Anterior cingulate cortex (tissue), 58 donors: ENCODE measurements at regions not wholly inside any gene's neighbourhood (a gene's known extent, or its start where the extent isn't known, plus 50 kb on each side); places are given as distances from the start of the nearest gene placed in this dataset.
"Not testable (repeated sequence)": the region's sequence is repeated elsewhere in the genome, so short reads cannot be mapped to it uniquely, and the experiment has no call there.

Experiments
- DNase-seq, 58 donors: peaks; one replicate each; lab custom pipeline; 2025; lab: John Stamatoyannopoulos, UW

DNA sequence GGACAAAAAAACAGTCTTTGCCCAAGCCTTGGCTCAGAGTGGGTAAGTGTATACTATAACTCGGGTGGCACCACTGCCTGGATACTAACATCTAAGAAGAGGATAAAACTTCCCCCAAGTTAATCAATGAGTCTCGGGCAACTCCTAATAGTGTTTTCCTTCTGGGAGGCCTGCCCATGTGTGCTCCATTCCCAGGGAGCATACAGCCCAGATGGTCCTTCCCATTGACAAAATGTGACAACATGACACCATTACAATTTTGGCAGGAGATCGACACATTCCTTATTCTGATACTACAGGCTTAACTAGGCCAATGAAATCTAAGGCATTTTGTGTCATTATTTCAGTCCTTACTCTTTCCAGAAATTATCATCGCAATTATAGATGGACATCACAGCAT, 52.7 kb upstream of the CRIM1 start:
- DNase-seq = no peak

- DNase-seq = no peak
These were observed 53.7 kb upstream of the CRIM1 start for GRCh38 chr2:36301843-36302242.

GRCh38 chr2:36300697-36301096, 54.9 kb upstream of the CRIM1 start:
- no peak for DNase-seq

DNA sequence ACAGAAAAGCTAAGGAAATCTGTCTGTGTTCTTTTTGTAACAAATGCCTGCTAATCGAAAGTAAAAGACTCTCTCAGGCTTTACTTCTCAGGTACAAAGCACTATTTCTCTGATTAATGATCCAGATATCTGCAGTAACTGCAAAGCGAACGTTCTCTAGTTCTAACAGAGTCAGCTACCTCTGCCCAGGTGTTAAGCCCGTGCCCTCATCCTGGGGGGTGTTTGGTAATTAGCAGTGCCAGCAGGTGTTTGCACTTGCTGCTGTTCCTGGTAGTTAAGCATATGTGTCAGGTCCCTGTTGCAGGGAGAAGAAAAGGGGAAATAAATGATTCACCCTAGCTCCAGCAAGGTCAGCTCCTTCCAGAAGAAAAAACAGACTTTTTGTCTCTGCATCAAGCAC, 58.8 kb upstream of the CRIM1 start:
- no peak for DNase-seq

DNA sequence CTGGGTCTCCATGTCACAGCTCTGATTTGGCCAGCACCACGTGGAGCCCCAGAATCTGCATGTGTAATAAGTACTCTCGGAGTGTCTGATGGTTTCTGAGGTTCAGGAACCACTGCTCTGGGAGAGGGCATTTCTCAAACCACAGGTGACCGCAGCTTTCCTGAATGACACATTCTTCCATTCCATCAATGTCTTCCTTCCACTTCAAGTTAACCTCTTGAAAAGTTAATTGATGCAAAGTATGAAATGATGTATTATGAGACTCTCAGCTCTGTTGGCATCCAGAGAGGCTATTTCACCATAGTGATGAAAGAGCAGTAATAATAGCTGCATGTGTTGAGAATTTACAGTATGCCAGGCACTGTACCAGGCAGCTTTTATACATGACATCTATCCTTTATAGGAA, 61.3 kb upstream of the CRIM1 start:
- DNase-seq = no peak

GRCh38 chr2:36290306-36290856, 65.2 kb upstream of the CRIM1 start:
- peak in 5 of 58 donors; percentile 0 to 19 (median 0) for DNase-seq

- no peak for DNase-seq
These were observed 65.8 kb upstream of the CRIM1 start for GRCh38 chr2:36289731-36290130.

DNA sequence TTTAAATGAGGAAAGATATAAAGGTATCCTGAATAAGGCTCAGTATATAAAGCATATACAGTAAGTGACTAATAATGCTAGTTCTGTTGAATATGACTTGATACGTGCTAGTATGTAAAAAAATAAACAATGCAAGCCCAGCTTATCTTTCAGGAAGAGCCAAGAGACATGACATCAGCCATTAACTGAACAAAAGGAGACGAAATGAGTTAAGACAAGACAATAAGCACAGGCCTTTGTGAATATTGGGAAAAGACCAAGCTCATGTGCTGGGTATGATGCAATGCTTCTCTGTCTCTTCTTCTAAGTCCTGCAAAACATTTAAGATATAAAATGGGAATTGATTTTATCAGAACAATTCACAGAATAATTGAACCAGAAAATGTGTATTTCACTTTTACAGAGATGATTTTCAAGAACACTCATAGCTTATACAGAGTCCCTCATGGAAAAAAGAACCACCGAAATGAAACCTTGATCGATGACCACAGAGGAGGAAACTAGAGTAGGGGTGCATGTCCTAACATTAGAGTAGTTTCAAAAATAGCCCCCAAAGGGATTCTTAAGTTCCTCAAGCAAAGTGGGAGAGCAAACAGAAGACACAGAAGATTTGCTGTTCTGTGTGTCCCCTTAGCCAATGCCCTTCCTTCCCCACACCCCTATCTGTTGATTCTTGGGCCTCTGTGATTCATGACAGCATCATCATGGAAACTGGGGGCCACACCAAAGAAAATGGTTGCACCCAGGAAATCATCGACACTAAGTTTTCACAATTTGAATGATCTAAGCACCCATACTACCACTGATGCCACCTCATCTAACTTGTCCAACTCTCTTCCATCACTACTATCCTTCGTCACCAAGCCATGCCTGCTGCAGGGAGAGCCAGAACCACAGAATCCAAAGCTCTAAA, 68.0 kb upstream of the CRIM1 start:
- no peak for DNase-seq

GRCh38 chr2:36279506-36279905, 76.1 kb upstream of the CRIM1 start:
- DNase-seq = not testable (repeated sequence)

GRCh38 chr2:36277881-36278523, 77.6 kb upstream of the CRIM1 start:
- no peak for DNase-seq

DNA sequence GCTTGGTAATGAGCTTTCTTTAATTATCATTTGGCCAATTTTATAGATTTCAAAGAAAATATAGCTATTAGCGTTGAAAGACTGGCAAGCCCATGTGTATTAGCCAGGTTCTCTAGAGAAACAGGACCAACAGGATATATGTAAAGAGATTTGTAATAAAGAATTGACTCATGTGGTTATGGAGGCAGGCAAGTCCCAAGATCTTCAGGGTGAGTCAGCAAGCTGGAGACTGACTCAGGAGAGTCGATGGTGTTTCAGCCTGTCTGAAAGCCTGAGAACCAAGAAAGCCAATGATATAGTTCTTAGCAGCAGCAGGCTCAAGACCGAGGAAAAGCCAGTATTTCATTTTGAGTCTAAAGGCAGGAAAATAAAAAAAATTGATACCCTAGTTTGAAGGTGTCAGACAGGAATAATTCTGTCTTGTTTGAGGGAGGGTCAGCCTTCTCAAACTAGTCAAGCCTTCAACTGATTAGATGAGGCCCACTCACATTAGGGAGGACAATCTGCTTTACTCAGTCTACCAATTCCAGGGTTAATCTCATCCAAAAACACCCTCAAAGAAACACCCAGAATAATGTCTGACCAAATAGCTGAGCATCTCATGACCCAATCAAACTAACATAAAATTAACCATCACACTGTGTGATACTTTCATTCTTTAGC, 78.3 kb upstream of the CRIM1 start:
- DNase-seq = no peak

GRCh38 chr2:36271266-36271665, 84.3 kb upstream of the CRIM1 start:
- DNase-seq = no peak

GRCh38 chr2:36270758-36271157, 84.8 kb upstream of the CRIM1 start:
- no peak for DNase-seq

DNA sequence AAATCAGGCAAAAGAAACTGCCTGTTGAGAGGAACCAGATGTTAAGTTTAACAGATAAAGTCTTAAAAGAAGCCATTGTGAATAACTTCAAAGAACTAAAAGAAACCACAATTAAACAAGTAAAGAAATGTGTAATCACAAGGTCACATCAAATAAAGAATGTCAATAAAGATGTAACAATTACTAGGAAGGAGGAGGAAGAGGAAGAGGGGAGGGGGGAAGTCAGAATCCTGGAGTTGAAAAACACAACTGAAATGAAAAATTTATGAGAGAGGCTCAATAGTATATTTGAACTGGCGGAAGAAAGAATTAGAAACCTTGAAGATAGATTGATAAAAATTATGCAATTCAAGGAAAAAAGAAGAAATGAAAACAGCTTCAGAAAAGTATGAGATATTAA, 88.4 kb upstream of the CRIM1 start:
- no peak for DNase-seq

GRCh38 chr2:36266536-36267121, 88.9 kb upstream of the CRIM1 start:
- no peak for DNase-seq

DNA sequence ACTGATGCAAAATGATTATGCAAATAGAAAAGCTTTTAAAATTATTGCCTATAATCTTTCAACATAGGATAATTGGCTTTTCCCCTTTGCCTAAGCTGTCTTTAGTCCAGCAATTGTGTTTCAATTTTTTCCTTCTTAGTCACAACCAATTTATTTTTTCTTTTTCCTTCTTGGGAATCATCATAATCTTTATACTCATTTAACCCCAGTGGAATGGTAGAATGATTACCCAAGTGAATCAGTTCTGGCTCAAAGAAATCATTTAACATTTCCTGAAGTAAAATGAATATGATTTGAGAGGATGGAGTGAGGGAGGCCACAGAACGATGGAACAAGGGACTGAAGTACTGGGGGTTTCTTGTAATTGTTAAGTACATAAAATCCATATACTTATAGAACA, 93.0 kb upstream of the CRIM1 start:
- no peak for DNase-seq

DNA sequence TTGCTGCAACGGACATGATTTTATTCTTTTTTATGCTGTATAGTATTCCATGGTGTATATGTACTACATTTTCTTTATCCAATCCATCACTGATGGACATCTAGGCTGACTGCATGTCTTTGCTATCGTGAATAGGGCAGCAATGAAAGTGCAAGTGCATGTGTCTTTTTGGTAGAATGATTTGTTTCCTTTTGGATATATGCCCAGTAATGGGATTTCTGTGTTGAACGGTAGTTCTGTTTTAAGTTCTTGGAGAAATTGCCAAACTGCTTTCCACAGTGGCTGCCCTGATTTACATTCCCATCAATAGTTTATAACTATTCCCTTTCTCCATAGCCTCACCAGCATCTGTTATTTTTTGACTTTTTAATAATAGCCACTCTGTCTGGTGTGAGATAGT, 99.7 kb upstream of the CRIM1 start:
- no peak for DNase-seq

DNA sequence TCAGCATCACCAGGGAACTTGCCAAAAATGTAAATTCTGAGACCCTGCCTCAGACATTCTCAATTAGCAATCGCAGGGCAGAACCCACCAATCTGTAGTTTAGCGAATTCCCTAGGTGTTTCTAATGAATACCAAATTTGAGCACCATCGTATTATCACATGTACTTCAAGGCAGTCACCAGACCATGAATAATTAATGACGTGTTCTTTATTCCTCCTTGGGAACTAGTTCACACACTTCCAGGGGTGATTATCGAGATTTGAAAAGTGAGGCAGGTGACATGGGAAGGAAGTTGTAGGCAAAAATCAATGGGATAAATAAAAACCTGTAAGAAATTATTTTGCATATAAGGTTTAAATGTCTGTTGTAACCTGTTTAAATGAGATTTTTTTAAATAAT, 102.5 kb upstream of the CRIM1 start:
- no peak for DNase-seq

- no peak for DNase-seq
These were observed 109.1 kb upstream of the CRIM1 start for GRCh38 chr2:36246320-36246990.

- no peak for DNase-seq
These were observed 109.9 kb upstream of the CRIM1 start for GRCh38 chr2:36245651-36246050.
